Adrenal gland (tissue), 9 donors: ENCODE measurements at regions not wholly inside any gene's neighbourhood (a gene's known extent, or its start where the extent isn't known, plus 50 kb on each side); places are given as distances from the start of the nearest gene placed in this dataset.
"Not testable (repeated sequence)": the region's sequence is repeated elsewhere in the genome, so short reads cannot be mapped to it uniquely, and the experiment has no call there.

Experiments
- DNase-seq, 7 donors: peaks; one replicate each; pipeline ENCODE4 v3.0.0-alpha.2; 2019 to 2020
- H3K27ac ChIP-seq, 5 donors: fragments of 200-600 bp; sonication (generic) in 4 of 5; 1 replicate in 3 of 5; 2 replicates in 2 of 5; pipeline versions ENCODE4 v1.5.1 to v1.8.0; 2016 to 2020; ENCODE audit warnings: mild to moderate bottlenecking in 1 of 5
- H3K27me3 ChIP-seq: fragments of 200-600 bp; 2 replicates; pipeline ENCODE4 v1.8.0; 2021
- H3K36me3 ChIP-seq, 2 donors: fragments of 200-600 bp; replicated peaks in 1 of 2; 1 replicate in 1 of 2; 2 replicates in 1 of 2; pipeline versions ENCODE4 v1.5.1 to v1.8.0; 2018 to 2022
- H3K4me1 ChIP-seq, 2 donors: fragments of 200-600 bp; replicated peaks in 1 of 2; 1 replicate in 1 of 2; 2 replicates in 1 of 2; pipeline versions ENCODE4 v1.5.1 to v1.8.0; 2018 to 2021
- H3K4me3 ChIP-seq, 4 donors: fragments of 200-600 bp; sonication (generic) in 3 of 4; one replicate each; pipeline ENCODE4 v1.5.1; 2016 to 2018
- H3K9me3 ChIP-seq, 3 donors: fragments of 200-600 bp; sonication (generic) in 1 of 3; replicated peaks in 1 of 3; 1 replicate in 2 of 3; 2 replicates in 1 of 3; pipeline versions ENCODE4 v1.5.1 to v1.8.0; 2016 to 2021
- POLR2A ChIP-seq, 2 donors: fragments of 450-650 bp; IDR thresholded peaks; one replicate each; pipeline ENCODE4 v1.6.1; 2017; ENCODE audit warnings: antibody characterized with exemption in 2 of 2, mild to moderate bottlenecking in 2 of 2, moderate library complexity in 1 of 2
- WGBS, 4 donors: extraction: QIAGEN DNeasy Blood & Tissue Kit in 2 of 4; methylation state at CpG; one replicate each; pipeline versions ENCODE4 v1.1.5 to v1.1.7; 2013 to 2017; 5-methylcytosine and 5-hydroxymethylcytosine counted together
- intact Hi-C, 2 donors: fragments of 100-400 bp; cut with DNase I; formaldehyde crosslinking; loops; one replicate each; pipeline versions ENCODE4 v1.14.1 to v1.15.0; 2022 to 2023
- TF ChIP-seq, protein P1 (sequence below), 6 experiments: fragments of 450-650 bp in 4 of 6; fragments of 200-600 bp in 2 of 6; sonication (generic) in 1 of 6; IDR thresholded peaks; 1 replicate in 5 of 6; 2 replicates in 1 of 6; pipeline versions ENCODE4 v1.5.1 to v1.8.0; 2016 to 2021; ENCODE audit warnings: antibody characterized with exemption in 6 of 6, mild to moderate bottlenecking in 2 of 6, moderate library complexity in 1 of 6
- donor health status: healthy with polysubstance abuse.
- donor health status: Bipolar disorder and iron deficiency.
- donor health status: DM: yes; HTN: yes; CAD: no.
- donor health status: DM: no; HTN: no; CAD: no.
- donor health status: DM: no; HTN: no; CAD: no.

DNA sequence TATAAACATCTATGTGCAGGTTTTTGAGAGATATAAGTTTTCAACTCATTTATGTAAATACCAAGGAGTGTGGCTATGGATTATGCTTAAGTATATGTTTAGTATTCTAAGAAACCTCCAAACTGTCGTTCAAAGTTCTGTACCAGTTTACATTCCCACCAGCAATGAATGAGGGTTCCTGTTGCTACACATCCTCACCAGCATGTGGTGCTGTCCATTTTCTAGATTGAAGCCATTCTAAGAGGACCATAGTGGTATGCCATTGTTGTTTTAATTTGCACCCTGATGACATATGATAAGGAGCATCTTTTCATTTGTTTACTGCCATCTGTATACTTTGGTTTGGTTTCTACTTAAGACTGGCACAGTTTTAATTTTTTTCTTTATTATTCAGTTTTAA, 2097.9 kb downstream of the LRRC4C start:
- Histone ChIP-seq H3K4me3 (no peak overlapping the region), H3K9me3 (no peaks in the 10 kb centered on the region), H3K27ac (no peak overlapping the region), H3K36me3 (no peaks in the 10 kb centered on the region), H3K27me3 (no peaks in the 10 kb centered on the region), H3K4me1 (no peaks in the 10 kb centered on the region)
- 90 to 94% (median 91%) methylated on average over 1 of the region's 1 CpG for WGBS, 4 donors
- no peak for TF ChIP-seq POLR2A (IDR thresholded peaks at IDR 0.05)
- TF ChIP-seq, protein P1, sequence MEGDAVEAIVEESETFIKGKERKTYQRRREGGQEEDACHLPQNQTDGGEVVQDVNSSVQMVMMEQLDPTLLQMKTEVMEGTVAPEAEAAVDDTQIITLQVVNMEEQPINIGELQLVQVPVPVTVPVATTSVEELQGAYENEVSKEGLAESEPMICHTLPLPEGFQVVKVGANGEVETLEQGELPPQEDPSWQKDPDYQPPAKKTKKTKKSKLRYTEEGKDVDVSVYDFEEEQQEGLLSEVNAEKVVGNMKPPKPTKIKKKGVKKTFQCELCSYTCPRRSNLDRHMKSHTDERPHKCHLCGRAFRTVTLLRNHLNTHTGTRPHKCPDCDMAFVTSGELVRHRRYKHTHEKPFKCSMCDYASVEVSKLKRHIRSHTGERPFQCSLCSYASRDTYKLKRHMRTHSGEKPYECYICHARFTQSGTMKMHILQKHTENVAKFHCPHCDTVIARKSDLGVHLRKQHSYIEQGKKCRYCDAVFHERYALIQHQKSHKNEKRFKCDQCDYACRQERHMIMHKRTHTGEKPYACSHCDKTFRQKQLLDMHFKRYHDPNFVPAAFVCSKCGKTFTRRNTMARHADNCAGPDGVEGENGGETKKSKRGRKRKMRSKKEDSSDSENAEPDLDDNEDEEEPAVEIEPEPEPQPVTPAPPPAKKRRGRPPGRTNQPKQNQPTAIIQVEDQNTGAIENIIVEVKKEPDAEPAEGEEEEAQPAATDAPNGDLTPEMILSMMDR (IDR thresholded peaks at IDR 0.05): no peak
- DNase-seq: no peak
- intact Hi-C loops: no loop called here

DNA sequence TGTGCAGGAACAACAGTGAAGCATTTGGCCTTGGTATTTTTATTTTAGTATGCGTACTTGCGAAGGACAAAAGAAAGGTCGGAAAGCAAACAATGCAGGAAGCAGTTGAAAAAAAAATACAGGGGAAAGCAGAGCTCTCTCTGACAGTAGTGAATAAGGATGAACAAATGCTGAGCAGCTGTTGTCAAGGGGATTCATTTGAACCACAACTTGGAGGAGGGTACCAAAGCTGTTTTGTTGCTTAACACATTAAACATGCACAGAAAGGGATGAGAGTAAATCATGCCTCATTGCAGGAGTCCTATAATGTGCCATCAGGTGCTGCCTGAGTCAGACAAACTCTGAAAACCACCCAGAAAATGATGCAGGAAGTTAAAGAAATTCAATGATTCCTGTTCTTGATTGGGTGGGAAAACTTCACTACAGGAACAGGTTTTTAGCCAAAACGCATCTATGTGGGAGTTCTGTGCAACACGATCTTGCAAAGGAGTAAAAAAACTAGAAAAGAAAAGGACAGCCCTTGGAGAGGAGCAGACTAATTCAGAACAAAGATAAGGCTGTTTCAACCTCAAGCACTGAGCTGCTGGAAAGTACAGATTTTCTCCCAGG, 2113.5 kb downstream of the LRRC4C start:
- no peak for TF ChIP-seq POLR2A (IDR thresholded peaks at IDR 0.05)
- TF ChIP-seq, protein P1 (IDR thresholded peaks at IDR 0.05): no peak
- Histone ChIP-seq H3K4me3 (no peak overlapping the region), H3K36me3 (no peaks in the 10 kb centered on the region), H3K4me1 (no peaks in the 10 kb centered on the region), H3K9me3 (no peaks in the 10 kb centered on the region), H3K27me3 (no peaks in the 10 kb centered on the region), H3K27ac (no peak overlapping the region)
- DNase-seq: no peak
- intact Hi-C loops: no loop called here
- WGBS, 4 donors: 22 to 28% (median 25%) methylated on average over 5 of the region's 5 CpGs

DNA sequence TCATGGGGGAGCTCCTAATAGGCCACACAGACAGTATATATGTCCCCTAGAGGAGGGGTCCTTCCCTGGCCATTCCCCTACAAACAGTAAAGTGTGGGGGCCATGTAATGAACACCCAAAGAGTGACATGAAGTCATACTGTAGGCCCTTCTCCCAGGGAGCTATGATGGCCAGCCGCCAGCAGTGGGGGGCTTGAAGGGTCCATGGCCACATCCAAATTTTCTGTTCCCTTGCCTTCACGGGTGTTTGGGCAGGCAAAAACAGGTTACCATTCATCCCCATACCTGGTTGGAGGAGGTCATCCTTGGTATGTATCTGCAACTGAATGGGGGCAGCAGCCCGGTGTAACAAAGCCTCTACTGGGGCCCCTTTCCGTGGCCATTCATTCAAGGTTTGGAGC, 2118.0 kb downstream of the LRRC4C start:
- intact Hi-C loops: no loop called here
- H3K9me3 ChIP-seq: no peaks in the 10 kb centered on the region
- TF ChIP-seq POLR2A (IDR thresholded peaks at IDR 0.05): no peak
- no peak for DNase-seq
- H3K4me3 ChIP-seq: no peak overlapping the region
- 84 to 96% (median 90%) methylated on average over 4 of the region's 4 CpGs for WGBS, 4 donors
- no peaks in the 10 kb centered on the region for H3K36me3 ChIP-seq
- H3K27ac ChIP-seq: no peak overlapping the region
- no peaks in the 10 kb centered on the region for H3K4me1 ChIP-seq
- no peaks in the 10 kb centered on the region for H3K27me3 ChIP-seq

DNA sequence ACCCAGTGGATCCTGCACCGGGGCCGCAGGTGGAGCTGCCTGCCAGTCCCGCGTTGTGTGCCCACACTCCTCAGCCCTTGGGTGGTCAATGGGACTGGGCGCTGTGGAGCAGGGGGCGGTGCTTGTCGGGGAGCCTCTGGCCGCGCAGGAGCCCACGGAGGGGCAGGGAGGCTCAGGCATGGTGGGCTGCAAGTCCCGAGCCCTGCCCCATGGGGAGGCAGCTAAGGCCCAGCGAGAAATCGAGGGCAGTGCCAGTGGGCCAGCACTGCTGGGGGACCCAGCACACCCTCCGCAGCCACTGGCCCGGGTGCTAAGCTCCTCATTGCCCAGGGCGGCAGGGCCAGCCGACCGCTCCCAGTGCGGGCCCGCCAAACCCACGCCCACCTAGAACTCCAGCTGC, 2126.4 kb downstream of the LRRC4C start:
- DNase-seq, H3K36me3 ChIP-seq, H3K4me3 ChIP-seq, H3K4me1 ChIP-seq, H3K27ac ChIP-seq, H3K27me3 ChIP-seq, intact Hi-C loops, H3K9me3 ChIP-seq: not testable (repeated sequence)
- WGBS, 4 donors: 75 to 98% (median 81%) methylated on average over 6 to 21 of the region's 21 CpGs; no CpG with 5 or more reads in 1 of the 4 donors

DNA sequence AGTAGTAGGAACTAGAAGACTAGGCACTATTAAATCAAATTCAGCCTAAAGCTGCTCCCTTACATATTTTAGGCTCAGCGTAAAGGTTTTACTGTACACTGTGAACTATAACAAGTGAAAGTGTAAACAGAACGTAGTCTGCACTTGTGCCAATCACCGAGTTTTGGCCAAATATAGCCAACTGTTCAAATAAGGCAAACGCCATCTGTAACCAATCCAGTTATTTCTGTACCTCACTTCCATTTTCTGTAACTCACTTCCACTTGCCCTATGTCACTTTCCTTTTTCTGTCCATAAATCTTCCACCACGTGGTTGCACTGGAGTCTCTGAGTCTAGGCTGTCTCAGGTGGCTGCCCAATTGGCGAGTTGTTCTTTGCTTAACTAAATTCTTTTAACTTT, 2132.2 kb downstream of the LRRC4C start:
- no peaks in the 10 kb centered on the region for H3K9me3 ChIP-seq
- no peaks in the 10 kb centered on the region for H3K4me1 ChIP-seq
- H3K36me3 ChIP-seq: no peaks in the 10 kb centered on the region
- no peak overlapping the region for H3K4me3 ChIP-seq
- 59 to 68% (median 64%) methylated on average over 6 of the region's 6 CpGs for WGBS, 4 donors
- TF ChIP-seq POLR2A (IDR thresholded peaks at IDR 0.05): no peak
- TF ChIP-seq, protein P1 (IDR thresholded peaks at IDR 0.05): no peak
- no peak for DNase-seq
- H3K27me3 ChIP-seq: no peaks in the 10 kb centered on the region
- H3K27ac ChIP-seq: no peak overlapping the region
- intact Hi-C loops: no loop called here

DNA sequence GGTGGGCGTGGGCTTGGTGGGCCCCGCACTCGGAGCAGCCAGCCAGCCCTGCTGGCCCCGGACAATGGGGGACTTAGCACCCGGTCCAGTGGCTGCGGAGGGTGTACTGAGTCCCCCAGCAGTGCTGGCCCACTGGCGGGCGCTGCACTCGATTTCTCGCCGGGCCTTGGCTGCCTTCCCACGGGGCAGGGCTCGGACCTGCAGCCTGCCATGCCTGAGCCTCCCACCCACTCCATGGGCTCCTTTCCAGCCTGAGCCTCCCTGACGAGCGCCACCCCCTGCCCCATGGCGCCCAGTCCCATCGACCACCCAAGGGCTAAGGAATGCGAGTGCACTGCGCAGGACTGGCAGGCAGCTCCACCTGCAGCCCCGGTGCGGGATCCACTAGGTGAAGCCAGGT, 2147.6 kb downstream of the LRRC4C start:
- H3K4me1 ChIP-seq, H3K36me3 ChIP-seq, H3K27me3 ChIP-seq, DNase-seq, intact Hi-C loops, H3K4me3 ChIP-seq, H3K27ac ChIP-seq, H3K9me3 ChIP-seq: not testable (repeated sequence)
- 94 to 100% (median 95%) methylated on average over 3 to 20 of the region's 21 CpGs for WGBS, 4 donors
